CD4-positive, alpha-beta T cell treated with Interleukin-12 subunit alpha and Interleukin-12 subunit beta, for 1 hour (primary cell): ENCODE measurements at regions not wholly inside any gene's neighbourhood (a gene's known extent, or its start where the extent isn't known, plus 50 kb on each side); places are given as distances from the start of the nearest gene placed in this dataset.
"Not testable (repeated sequence)": the region's sequence is repeated elsewhere in the genome, so short reads cannot be mapped to it uniquely, and the experiment has no call there.

ENCODE experiments used
- DNase-seq: peaks from one replicate; pipeline ENCODE4 v3.0.0-alpha.2; 2020

DNA sequence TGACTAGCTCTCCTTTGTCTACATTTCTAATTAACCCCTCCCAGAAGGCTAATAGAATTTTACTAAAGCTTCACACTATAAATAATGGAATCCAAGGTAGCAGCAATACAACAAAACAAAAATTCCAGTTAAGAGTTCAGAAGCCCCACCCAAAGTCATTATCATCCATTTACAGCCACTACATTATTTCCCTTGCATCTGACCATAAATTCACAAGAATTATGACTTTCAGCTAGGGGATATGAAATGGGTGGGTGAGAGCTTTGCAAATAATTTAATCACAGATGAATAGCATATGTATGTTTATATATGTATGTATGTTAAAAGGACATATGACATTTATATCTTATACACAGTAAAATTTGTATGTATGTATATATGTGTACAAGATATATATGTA, 65.3 kb upstream of the PTGDR start:
- no peak for DNase-seq

DNA sequence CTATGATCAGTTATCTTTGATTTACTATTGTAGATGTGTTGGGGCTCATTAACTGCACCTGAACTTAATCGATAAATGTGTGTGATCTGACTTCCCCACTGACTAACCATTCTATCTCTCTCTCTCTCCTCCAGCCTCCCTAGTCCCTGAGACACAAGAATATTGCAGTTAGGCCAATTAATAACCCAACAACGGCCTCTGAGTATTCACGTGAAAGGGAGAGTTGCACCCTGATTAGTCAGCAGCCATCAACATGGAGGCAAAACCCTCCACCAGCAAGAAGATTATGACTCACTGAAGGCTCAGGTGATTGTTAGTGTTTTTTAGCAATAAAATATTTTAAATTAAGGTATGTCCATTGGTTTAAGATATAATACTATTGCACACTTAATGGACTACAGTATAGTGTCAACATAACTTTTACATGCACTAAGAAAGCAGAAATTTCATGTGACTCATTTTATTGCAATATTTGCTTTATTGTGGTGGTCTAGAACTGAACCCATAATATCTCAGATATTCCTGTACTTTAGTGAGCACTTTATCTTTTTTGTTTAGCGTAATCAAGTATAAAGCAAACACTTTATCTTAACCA, 77.1 kb upstream of the PTGDR start:
- no peak for DNase-seq

DNA sequence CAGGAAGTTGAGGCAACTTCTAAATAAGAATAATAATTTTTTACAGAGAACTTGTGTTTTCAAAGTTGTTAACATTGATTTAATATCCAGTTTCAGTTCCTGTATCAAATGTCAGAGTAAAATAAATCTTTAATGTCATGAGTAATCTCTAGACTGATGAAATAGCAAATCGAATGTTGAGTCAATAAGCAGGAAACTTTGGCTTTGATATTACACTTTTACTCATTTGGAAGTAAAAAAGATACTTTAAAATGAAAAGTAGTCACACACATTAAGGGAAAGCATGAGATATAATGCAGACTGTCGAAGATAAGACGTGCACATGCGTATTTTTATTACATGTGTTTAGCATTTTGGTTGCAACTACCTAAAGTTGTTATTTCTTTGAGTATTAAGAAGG, 78.2 kb upstream of the PTGDR start:
- DNase-seq = no peak

DNA sequence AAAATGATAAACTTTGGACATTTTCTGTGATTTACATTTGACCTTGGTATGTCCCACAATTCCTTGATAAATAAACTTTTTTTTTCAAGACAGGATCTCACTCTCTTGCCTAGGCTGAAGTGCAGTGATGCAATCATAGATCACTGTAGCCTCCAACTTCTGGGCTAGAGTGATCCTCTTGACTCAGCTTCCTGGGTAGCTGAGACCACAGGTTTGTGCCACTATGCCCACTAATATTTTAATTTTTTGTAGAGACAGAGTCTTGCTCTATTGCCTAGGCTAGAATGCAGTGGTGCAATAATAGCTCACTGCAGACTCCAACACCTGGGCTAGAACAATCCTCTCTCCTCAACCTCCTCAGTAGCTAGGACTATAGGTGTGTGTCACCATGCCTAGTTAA, 79.1 kb upstream of the PTGDR start:
- no peak for DNase-seq

DNA sequence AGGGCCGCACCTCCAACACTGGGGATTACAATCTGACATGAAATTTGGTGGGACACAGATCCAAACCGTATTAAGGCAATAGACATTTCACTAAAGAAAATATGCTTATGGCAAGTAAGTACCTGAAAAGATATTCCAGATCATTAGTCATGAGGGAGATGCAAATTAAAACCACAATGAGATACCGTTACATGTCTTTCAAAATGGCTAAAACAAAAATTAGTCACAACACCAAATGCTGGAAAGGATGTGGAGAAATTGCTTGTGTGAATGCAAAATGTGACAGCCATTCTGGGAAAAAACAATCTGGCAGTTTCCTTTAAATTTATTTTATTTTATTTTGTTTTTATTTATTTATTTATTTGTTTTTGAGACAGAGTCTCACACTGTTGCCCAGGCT, 82.3 kb upstream of the PTGDR start:
- DNase-seq = no peak

DNA sequence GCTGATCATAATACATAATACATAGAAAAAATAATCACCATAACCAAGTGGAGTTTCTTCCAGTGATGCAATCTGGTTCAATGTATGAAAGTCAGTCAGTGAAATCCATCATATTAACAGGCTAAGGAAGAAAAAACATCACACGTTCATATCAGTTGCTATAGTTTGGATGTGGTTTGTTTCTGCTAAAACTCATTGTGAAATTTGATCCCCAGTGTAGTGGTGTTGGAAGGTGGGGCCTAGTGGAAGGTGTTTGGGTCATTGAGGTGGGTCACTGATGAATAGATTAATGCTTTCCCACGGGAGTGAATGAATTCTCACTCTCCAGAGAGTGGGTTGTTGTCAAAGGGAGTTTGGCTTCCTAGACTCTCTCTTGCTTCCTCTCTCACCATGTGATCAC, 84.6 kb upstream of the PTGDR start:
- DNase-seq = no peak

DNA sequence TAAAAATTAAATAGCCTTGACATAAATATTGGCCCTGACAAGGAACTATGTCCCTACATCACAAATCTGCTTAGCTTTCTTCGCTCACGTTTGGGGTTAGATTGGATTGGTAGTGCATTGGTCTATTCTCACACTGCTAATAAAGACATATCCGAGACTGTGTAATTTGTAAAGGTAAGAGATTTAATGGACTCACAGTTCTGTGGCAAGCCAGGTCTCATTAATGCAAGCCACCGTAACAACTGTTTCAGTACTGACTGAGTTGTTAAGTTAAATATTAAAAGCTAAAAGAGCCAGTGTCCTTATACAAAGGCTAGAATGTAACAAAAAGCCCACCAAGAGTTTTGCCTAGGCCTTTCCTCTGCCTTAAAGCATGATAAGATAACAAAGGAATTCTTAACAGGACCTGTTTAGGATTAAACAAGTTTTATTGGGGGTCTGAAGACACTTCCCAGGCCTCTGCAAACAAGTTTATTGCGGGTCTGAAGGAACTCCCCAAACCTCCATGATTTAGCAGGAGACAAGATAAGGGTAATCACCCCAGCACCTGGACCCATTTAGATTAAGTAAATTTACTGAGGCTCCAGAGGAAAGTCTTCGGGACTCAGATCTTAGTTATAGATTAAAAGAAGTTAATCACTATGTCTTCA, 88.2 kb upstream of the PTGDR start:
- no peak for DNase-seq

DNA sequence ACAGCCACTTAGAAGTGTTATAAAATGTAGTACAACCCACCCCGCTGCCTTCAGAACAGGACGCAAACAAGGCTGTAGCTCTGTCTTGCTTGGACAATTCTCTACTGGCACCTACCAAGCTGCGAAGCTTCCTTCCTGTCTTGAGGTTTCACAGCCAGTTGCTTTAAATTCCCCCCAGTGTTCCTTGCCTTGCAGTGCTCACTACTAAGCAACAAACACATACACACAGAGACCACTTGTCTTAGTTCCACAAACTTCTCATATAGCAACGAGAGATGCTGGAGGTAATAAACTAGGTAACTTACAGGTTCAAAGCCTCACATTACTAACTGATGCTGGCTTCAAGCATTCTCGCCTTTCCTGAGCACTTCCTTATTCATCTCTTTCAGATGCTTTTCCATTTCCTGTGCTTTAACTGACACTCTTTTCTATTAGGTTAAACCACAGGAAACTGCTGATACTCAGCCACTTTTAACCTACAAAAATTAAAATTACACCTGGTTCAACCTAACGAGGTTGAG, 91.5 kb upstream of the PTGDR start:
- DNase-seq = peak; percentile 73

DNA sequence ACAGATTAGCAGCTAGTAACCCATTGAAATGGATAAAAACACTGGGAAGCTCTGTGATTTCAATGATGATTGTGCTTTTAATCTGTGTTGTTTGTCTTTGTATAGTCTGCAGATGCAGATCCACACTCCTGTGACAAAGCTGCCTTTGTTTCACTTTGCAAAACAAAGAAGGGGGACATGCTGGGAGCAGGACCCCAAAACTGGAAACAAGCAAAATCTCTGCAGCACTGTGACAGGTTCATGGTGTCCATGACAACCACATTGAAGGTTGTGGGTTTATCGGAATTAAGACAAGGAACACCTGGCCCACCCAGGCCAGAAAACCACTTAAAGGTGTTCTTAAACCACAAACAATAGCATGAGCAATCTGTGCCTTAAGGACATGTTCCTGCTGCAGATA, 95.6 kb upstream of the PTGDR start:
- DNase-seq = not testable (repeated sequence)

DNA sequence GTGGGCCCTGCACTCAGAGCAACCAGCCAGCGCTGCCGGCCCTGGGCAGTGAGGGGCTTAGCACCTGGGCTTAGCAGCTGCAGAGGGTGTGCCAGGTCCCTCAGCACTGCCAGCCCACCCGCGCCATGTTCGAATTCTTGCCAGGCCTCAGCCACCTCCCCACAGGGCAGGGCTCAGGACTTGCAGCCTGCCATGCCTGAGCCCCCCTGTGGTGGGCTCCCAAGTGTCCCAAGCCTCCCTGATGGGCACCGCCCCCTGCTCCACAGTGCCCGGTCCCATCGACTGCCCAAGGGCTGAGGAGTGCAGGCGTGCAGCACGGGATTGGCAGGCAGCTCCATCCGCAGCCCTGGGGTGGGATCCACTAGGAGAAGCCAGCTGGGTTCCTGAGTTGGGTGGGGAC, 98.0 kb upstream of the NID2 start:
- DNase-seq = no peak

DNA sequence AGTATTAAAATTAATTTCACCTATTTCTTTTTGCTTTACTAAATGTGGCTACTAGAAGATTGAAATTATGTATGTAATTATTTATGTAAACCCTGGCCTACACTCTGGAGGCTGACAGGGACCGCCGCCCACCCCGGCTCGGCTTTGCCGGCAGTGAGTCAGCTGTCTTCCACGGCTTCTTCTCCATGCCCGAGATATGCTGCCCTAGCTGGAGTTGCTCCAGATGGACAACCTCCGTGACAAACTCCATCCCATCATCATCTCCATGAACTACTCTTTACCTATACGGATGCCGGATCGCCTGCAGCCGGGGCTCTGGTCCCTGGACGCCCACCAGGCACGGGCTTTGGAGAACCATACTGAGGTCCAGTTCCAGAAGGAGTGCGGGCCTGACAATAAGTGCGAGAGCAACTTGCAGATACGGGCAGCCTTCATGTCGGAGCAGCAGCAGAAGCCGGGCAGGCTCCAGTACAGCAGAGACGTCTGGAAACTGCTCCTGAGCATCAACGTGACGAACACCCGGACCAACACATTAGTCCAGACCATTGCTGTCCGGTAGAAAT, 86.9 kb upstream of the NID2 start:
- no peak for DNase-seq

DNA sequence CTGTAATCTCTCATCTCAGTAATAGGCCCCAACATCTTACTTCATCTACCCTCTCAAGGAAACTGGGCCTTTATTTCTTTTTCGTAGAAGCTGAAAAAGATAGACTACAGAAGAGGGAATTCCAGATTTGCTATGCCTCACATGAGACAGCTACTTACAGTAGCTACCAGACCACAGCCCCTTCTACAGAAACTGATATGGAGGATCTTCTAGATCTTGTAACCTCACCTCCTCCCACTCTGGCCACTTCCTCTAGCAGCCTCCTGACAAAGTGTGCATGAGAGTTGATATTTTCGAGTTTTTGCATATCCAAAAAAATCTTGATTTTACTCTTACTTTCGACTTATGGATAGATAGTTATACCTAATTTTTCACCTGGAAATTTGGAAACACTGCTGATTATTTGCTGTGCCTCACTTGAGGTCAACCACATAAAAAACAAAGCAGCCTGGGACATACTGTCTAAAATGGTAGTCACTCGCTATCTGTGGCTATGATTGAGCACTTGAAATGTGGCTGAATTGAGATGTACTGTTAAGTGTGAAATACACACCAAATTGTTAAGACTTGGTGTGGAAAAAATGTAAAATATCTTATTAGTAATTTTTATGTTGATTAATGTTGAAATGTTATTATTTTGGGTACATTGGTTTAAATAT, 86.3 kb upstream of the NID2 start:
- DNase-seq = peak; percentile 29

DNA sequence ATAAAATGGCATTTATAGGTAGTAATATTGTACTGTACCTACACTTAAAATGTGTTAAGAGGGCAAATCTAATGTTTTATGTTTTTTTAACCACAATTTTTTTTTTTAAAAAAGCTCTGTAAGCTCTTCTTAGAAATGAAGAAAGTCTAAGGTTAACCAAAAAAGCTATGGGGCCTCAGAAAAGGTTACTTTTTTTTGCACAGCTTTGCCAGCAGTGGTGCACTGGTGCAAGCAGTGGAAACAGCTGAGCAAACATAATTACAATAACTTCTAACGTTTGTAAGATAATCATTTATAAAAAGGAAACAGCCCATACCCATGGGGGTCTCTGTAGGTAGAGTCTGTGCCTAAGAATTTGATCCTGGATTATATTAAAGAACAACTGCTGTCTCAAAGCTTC, 85.1 kb upstream of the NID2 start:
- no peak for DNase-seq

DNA sequence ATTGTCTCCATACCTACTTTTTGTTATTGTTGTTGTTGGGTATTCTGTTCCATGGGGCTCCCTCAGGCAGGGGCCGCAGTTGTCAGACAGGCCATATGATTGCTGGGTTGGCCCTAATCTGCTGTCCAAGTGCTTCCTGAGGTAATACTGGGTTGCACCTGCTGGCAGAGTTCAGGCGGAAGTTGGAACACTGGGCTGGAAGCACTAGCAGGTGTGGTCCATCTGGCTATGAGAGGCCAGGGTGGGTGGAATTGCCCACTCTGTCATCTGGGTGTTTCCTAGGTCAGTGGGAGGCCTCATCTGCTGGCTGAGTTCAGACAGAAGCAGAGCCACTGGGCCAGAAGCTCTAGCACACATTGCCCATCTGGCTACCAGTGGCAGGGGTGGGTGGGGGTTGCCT, 81.3 kb upstream of the NID2 start:
- DNase-seq = no peak

DNA sequence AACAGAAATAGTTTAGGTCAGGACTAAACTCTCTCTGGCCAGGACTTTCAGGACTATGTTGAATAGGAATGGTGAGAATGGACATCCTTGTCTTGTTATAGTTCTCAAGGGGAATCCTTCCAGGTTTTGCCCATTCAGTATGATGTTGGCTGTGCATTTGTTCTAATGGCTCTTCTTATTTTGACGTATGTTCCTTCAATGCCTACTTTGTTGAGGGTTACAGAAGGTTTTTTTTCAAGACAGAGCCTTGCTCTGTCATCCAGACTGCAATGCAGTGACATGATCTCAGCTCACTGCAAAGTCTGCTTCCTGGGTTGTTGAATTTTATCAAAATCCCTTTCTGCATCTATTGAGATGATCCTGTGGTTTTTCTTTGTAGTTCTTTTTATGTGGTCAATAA, 79.5 kb upstream of the NID2 start:
- DNase-seq = no peak

DNA sequence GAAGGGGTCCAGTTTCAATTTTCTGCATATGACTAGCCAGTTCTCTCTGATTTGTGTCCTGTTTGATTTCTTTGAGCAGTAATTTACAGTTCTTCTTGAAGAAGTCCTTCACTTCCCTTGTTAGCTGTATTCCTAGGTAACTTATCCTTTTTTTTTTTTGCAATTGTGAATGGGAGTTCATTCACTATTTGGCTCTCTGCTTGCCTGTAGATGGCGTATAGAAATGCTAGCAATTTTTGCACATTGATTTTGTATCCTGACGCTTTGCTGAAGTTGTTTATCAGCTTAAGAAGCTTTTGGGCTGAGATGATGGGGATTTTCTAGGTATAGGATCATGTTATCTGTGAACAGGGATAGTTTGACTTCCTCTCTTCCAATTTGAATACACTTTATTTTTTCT, 77.6 kb upstream of the NID2 start:
- DNase-seq = no peak

DNA sequence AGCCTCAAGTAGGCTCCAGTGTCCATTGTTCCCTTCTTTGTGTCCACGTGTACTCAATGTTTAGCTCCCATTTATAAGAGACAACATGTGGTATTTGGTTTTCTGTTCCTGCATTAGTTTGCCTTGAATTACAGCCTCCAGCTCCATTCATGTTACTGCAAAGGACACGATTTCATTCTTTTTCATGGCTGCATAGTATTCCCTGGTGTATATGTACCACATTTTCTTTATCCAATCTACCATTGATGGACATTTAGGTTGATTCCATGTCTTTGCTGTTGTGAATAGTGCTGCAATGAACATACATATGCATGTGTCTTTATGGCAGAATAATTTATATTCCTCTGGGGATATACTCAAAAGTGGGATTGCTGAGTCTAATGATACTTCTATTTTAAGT, 75.2 kb upstream of the NID2 start:
- not testable (repeated sequence) for DNase-seq

DNA sequence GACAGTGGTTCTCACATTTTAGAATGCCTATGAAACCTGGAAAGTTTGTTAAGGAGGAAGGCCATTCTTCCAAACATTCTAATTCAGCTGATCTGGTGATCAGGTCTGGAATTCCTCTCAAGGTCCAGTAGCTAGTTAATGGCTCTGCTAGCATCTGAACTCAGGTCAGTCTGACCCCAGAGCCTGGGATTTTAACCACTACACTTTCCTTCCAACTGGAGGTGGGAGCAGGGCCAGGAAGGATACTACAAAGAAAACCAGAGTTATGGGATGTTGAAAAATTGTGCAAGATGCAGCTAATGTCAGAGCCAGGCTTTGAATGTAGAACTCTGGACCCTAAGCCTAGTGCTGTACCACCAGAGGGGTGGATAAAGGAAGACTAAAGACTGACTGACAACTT, 73.6 kb upstream of the NID2 start:
- DNase-seq = no peak

DNA sequence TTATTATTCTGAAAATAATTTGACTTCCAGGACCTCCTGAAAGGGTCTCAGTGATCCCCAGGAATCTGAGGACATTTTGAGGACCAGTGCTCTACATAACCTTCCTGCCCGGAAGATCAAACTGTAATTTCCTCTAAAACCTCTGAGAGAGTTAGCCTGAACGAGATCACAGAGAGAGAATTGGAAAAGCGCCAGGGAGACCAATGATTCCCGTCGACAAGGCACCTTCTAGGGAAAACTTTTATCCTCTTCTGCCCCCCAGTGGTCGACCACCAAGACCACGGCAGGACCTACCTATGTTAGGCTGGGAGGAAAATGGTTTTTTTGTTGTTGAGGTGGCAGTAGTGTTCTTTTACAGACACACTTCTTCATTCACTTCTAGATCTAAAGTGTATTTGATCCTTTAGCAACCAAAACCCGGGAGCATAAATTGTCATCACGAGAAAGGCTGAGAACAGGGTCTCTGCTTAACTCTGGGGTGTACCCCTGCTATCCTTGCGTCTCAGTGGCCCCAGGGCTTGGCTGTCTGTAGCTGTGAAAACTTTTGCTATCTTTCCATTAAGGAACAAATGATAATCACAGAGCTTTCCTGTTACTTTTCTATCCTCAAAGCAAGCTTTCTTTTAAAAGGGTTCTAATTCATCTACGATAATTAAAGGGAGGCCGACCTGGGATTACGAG, 62.9 kb upstream of the NID2 start:
- DNase-seq = peak; percentile 56

DNA sequence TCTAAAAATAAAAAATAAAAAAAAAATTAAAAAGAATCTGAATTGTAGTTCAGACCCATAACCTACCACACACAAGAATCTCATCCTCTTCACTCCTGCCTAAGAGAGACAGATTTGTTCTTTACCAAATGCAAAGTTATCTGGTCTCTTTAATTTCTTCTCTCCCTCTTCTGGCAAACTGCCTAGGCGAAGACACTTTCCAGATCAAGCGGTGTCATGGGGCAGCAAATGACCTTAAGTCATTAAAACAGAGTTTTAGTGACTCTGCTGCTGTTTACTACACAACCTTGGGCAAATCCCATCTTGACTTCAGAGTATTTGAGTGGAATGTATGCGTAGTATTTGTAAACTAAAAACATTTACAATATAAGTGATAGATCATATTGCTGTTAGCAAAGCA, 60.9 kb upstream of the NID2 start:
- DNase-seq = no peak

DNA sequence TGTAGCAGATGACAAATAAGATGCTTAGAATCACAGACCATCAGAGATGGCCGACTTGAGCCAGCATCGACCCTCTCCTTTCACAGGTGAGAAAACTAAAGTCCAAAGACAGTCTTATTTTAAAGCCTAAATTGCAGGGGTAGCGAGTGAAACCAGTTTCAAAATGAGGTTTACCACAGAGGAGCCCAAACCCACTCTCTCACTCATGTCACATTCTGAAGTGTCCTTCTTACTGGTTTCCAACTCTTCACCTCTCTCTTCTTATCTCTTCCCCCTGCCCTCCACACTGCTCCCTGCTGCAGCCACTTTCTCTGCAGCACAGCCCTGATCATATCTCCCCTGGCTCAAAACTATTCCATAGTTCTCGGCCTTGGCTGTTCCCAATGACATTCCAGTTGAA, 57.0 kb upstream of the NID2 start:
- no peak for DNase-seq

DNA sequence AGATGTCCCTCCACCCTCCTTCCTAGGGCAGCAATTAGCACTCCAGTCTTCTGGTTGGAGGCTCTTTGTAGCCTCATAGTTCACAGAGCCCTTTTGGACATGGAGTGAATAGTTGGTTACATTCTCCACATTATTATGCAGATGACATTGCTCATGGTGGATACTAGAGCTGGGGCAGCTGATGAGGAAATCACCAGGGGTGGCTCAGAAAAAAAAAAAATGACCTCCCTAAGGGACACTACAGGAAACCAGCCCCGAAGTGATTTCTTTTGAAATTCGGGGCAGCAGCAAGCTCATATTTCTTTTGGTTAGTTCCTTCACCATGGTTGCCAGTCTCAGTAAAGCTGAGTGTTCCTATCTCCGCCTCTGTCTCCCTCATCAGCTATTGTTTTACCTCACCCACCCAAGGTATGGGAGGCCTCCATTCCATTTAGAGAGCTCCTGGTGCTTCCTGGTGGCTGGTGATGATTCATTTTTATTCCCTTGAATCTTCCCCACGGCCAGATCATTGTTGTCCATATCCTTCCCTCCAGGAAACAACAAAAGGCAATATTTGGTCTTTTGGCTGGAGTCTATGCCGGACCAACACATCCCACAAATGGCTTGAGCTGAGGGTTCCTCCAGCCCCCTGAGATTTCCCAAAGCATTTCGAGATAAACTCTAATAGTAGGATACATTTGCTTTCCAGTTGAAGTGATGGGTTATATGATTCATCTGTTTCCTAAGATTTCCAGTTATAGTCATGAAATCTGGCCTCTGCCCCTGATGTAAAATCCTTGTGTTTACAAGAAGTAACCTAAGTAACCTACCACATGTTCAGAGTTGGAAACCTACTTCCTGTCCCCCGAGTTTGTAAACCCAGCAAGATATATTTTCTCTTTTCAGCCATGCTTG, 56.2 kb upstream of the NID2 start:
- DNase-seq = peak; percentile 8

DNA sequence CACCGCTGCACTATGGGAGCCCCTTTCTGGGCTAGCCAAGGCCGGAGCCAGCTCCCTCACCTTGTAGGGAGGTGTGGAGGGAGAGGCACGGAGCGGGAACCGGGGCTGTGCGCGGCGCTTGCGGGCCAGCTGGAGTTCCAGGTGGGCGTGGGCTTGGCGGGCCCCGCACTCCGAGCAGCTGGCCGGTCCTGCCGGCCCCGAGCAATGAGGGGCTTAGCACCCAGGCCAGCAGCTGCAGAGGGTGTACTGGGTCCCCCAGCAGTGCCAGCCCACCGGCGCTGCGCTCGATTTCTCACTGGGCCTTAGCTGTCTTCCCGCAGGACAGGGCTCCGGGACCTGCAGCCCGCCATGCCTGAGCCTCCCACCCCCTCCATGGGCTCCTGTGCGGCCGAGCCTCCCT, 53.3 kb upstream of the NID2 start:
- DNase-seq = not testable (repeated sequence)
